ENCODE measurements at regions not wholly inside any gene's neighbourhood (a gene's known extent, or its start where the extent isn't known, plus 50 kb on each side); places are given as distances from the start of the nearest gene placed in this dataset.

DNA sequence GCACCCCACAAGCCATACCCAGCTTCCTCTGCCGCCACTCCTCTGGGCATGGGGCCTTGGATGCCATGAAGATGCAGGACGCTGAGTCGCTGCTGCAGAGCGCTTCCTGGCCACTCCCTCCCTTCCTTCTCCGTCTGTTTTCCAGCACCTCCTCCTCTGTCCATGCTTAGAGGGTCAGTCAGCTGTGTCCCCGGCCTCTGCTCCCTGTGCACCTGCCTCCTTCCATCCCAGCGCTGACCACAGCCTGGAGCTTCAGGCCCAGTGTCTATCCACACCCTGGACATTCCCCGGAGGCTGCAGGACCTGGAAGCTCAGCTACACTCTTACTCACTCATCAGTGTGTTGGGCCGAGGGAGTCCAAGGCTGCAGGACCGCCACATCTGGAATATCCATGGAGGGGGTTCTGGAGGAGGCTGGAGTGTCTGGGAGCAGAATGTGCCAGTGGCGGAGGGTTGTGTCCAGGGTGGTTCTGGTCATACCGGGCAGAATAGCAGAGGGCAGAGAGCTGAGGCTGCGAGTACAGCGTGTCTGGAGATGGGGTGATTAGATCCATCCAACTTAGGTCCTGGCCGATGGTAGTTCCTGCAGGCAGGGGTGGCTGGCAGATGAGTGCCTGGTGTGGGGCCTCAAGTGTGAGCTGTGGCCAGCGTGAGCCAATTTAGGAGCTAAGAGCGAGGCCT is 58.6 kb upstream of the ADRA2C start:
- H3K27ac ChIP-seq = no peak overlapping the region
- TF ChIP-seq CTCF (conservative IDR thresholded peaks at IDR 0.05) (no peak), ZFX (IDR thresholded peaks at IDR 0.05) (no peak)

- TF ChIP-seq ZFX (IDR thresholded peaks at IDR 0.05) (no peak), CTCF (conservative IDR thresholded peaks at IDR 0.05) (no peak)
- no peak overlapping the region for H3K27ac ChIP-seq
These were observed 59.4 kb upstream of the ADRA2C start for GRCh38 chr4:3706565-3707422.

DNA sequence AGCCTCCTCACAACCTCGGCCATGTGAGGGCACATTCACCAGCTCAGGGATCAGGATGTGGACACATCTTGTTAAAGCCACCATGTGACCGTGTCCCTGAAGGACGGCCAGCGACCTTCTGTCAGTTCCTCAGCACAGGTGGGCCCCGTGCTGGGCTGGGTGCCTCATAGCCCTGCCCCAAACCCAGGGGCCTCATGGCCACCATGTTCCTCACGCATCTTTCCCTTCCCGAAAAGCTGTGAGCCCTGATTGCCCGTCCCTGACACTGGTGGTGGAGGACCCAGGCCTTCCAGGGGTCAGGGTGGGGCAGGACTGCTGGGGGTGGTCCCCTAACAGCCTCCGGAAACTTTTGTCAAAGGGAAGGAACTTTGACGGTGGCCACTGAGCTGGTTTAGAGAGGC is 60.1 kb upstream of the ADRA2C start:
- no peak overlapping the region for H3K27ac ChIP-seq
- no peak for TF ChIP-seq ZFX (IDR thresholded peaks at IDR 0.05)
- no peak for TF ChIP-seq CTCF (conservative IDR thresholded peaks at IDR 0.05)

DNA sequence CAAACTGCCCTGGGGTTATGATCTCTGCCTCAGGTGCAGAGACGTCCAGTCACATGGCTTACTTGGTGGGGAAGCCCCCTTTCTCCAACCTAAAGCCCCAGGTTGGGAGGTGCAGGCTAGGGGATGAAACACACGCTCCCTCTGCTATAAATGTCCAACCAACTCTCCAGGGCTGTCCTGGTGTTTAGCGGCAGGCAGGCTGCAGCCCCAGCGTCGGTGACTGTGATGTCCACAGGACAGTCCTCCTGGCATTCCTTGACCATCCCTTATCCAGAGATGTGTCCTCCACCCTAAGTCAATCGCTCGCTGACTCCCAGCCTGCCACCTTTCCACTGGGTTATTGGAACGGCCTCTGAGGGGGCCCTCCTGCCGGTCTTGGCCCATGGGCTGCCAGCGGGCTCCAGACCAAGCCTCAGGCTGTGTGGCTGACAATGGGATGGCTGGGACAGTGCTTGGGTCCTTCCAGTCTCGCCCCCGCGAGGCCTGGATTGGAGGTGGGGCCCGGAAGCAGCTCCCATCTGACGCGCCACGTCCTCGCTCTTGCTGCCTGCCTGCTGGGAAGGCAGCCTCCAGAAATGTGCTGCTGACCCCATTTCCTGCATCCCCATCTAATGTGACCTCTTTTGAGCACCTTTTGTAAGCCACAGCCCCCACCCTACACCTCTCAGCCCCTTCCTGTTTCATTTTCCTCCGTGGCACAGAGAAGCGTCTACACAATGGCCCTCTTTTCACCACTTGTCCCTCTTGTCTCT is 60.8 kb upstream of the ADRA2C start:
- no peak for TF ChIP-seq CTCF (conservative IDR thresholded peaks at IDR 0.05)
- no peak for TF ChIP-seq ZFX (IDR thresholded peaks at IDR 0.05)
- no peak overlapping the region for H3K27ac ChIP-seq

- TF ChIP-seq ZFX (IDR thresholded peaks at IDR 0.05) = no peak
- no peak for TF ChIP-seq CTCF (conservative IDR thresholded peaks at IDR 0.05)
- H3K27ac ChIP-seq = no peak overlapping the region
These were observed 61.5 kb upstream of the ADRA2C start for GRCh38 chr4:3704669-3705068.

GRCh38 chr4:3703677-3704521 is 62.3 kb upstream of the ADRA2C start:
- no peak overlapping the region for H3K27ac ChIP-seq
- TF ChIP-seq ZFX (IDR thresholded peaks at IDR 0.05) (no peak), CTCF (conservative IDR thresholded peaks at IDR 0.05) (no peak)

All from C4-2B (cell line).